ENCODE measurements at regions not wholly inside any gene's neighbourhood (a gene's known extent, or its start where the extent isn't known, plus 50 kb on each side); places are given as distances from the start of the nearest gene placed in this dataset.

- peak; percentile 27; the same call in 1 of the 2 replicates for TF ChIP-seq CTCF (IDR thresholded peaks at IDR 0.05)
- no peak for TF ChIP-seq SIN3A (IDR thresholded peaks at IDR 0.05; ENCODE audit: borderline replicate concordance, insufficient read depth, low read depth, low read length)
These were observed 418.8 kb downstream of the SIPA1L2 start for GRCh38 chr1:232211149-232211548.
